Ectodermal cell (in vitro differentiated cells): ENCODE measurements at regions not wholly inside any gene's neighbourhood (a gene's known extent, or its start where the extent isn't known, plus 50 kb on each side); places are given as distances from the start of the nearest gene placed in this dataset.
"Not testable (repeated sequence)": the region's sequence is repeated elsewhere in the genome, so short reads cannot be mapped to it uniquely, and the experiment has no call there.

ENCODE experiments used
- H3K27ac ChIP-seq: 2 replicates; pipeline ENCODE4 v1.7.0; 2013; ENCODE audit warnings: mild to moderate bottlenecking, low read depth, low read length; ENCODE audit not compliant: insufficient read depth, poor library complexity, severe bottlenecking
- H3K27me3 ChIP-seq: 2 replicates; pipeline ENCODE4 v1.7.0; 2013; ENCODE audit warnings: mild to moderate bottlenecking, low read length; ENCODE audit not compliant: insufficient read depth, control insufficient read depth, poor library complexity, severe bottlenecking
- H3K36me3 ChIP-seq: one replicate; pipeline ENCODE4 v1.7.0; 2013; ENCODE audit warnings: low read length; ENCODE audit not compliant: control insufficient read depth, insufficient read depth
- H3K4me1 ChIP-seq: one replicate; pipeline ENCODE4 v1.7.0; 2013; ENCODE audit warnings: low read length; ENCODE audit not compliant: control insufficient read depth, insufficient read depth
- H3K4me3 ChIP-seq: 2 replicates; pipeline ENCODE4 v1.7.0; 2013; ENCODE audit warnings: low read depth, low read length, control low read depth; ENCODE audit not compliant: insufficient read depth
- H3K9me3 ChIP-seq: 2 replicates; pipeline ENCODE4 v1.7.0; 2013; ENCODE audit warnings: mild to moderate bottlenecking, low read length, moderate library complexity; ENCODE audit not compliant: control insufficient read depth
- WGBS, 2 experiments: methylation state at CpG; one replicate each; pipeline ENCODE4 v1.1.7; 2013; ENCODE audit warnings: missing lambda C conversion rate in 2 of 2; 5-methylcytosine and 5-hydroxymethylcytosine counted together

- H3K4me1 ChIP-seq, H3K36me3 ChIP-seq, H3K27ac ChIP-seq, H3K9me3 ChIP-seq, H3K4me3 ChIP-seq, H3K27me3 ChIP-seq: not testable (repeated sequence)
- WGBS, 2 experiments = 83 to 100% methylated on average over 1 to 3 of the region's 3 CpGs
Observed at GRCh38 chr3:70675810-70676209, 363.4 kb upstream of the MDFIC2 start.

- Histone ChIP-seq H3K27me3 (no peaks in the 10 kb centered on the region), H3K4me1 (no peaks in the 10 kb centered on the region), H3K36me3 (no peaks in the 10 kb centered on the region), H3K4me3 (no peak overlapping the region), H3K27ac (no peak overlapping the region), H3K9me3 (no peaks in the 10 kb centered on the region)
- 92 to 93% methylated on average over 10 of the region's 11 CpGs for WGBS, 2 experiments
Observed at GRCh38 chr3:70658513-70659310, 346.3 kb upstream of the MDFIC2 start.

GRCh38 chr3:70657454-70657853, 345.0 kb upstream of the MDFIC2 start:
- Histone ChIP-seq H3K36me3 (no peaks in the 10 kb centered on the region), H3K9me3 (no peaks in the 10 kb centered on the region), H3K27me3 (no peaks in the 10 kb centered on the region), H3K27ac (no peak overlapping the region), H3K4me1 (no peaks in the 10 kb centered on the region), H3K4me3 (no peak overlapping the region)
- WGBS, 2 experiments = 90 to 95% methylated on average over 2 of the region's 2 CpGs

GRCh38 chr3:70647823-70648222, 335.4 kb upstream of the MDFIC2 start:
- no peak overlapping the region for H3K4me3 ChIP-seq
- H3K36me3 ChIP-seq = no peaks in the 10 kb centered on the region
- H3K9me3 ChIP-seq = no peaks in the 10 kb centered on the region
- H3K4me1 ChIP-seq = no peaks in the 10 kb centered on the region
- H3K27me3 ChIP-seq = no peaks in the 10 kb centered on the region
- no peak overlapping the region for H3K27ac ChIP-seq
- 92 to 100% methylated on average over 2 of the region's 2 CpGs for WGBS, 2 experiments

DNA sequence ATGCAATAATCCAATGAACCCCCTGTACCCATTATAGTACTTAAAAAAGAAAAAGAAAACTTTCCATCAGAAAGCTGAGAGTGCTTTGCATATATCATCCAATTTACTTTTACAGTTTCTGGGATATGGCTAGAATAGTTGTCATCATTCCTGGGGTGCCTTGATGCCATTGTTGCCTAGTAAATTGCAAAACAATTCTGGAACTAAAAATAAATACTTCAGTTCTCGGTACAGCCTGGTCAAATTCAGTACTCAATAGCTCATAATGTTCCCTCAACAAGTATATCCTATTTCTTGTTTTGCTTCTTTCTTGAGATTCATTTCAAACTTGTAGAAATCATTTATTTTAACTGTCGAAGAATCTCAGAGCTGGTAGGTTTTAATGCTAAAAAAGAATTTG, 334.7 kb upstream of the MDFIC2 start:
- WGBS, 2 experiments = 97 to 98% methylated on average over 2 of the region's 2 CpGs

DNA sequence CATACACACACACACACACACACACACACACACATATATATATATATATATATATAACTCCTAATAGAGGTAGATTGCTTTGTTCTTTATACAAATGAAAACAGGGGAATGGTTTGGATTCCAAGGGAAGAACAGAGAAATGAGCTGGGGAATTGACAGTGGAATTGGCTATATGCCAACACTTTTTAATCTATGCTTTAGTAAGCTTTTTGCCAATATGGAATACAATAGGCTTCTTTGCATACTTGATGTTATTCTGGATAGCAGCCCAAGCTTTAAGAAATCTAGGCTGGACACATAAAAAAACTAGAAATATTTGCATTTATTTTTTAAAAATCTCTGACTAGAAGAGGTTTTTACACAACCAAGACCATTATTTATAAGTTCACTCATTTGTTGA, 334.2 kb upstream of the MDFIC2 start:
- Histone ChIP-seq H3K36me3 (no peaks in the 10 kb centered on the region), H3K4me3 (no peak overlapping the region), H3K27me3 (no peaks in the 10 kb centered on the region), H3K27ac (no peak overlapping the region), H3K4me1 (no peaks in the 10 kb centered on the region), H3K9me3 (no peaks in the 10 kb centered on the region)

More for the DNA sequence above, 334.7 kb upstream of the MDFIC2 start:
- H3K4me1 ChIP-seq = no peaks in the 10 kb centered on the region
- H3K4me3 ChIP-seq = no peak overlapping the region
- no peaks in the 10 kb centered on the region for H3K36me3 ChIP-seq
- no peaks in the 10 kb centered on the region for H3K9me3 ChIP-seq
- H3K27me3 ChIP-seq = no peaks in the 10 kb centered on the region
- no peak overlapping the region for H3K27ac ChIP-seq

DNA sequence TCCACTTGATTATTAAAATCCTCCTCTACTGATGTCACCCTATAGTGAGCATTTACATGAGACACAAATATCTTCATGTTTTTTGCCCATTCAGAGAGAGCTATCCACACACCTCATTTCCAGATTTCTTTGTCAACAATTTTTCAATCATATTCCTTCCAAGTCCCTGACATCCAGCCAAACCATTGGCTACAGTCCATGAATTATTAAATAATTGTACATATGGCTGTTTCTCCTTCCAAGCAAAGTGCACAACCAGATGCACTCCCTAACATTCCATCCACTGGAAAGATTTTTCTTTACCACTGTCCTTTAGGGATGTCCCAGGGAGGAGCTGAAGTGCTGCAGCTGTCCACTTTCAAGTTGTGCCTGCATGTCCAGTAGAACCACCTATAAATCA, 328.0 kb upstream of the MDFIC2 start:
- H3K27ac ChIP-seq = no peak overlapping the region
- no peaks in the 10 kb centered on the region for H3K36me3 ChIP-seq
- H3K9me3 ChIP-seq = no peaks in the 10 kb centered on the region
- H3K27me3 ChIP-seq = no peaks in the 10 kb centered on the region
- H3K4me1 ChIP-seq = no peaks in the 10 kb centered on the region
- H3K4me3 ChIP-seq = no peak overlapping the region

GRCh38 chr3:70635301-70635700, 322.9 kb upstream of the MDFIC2 start:
- no peak overlapping the region for H3K4me3 ChIP-seq
- WGBS, 2 experiments = 72 to 85% methylated on average over 2 of the region's 2 CpGs
- H3K27ac ChIP-seq = no peak overlapping the region
- H3K27me3 ChIP-seq = no peaks in the 10 kb centered on the region
- H3K4me1 ChIP-seq = no peaks in the 10 kb centered on the region
- no peaks in the 10 kb centered on the region for H3K36me3 ChIP-seq
- no peaks in the 10 kb centered on the region for H3K9me3 ChIP-seq

GRCh38 chr3:70631716-70632307, 319.4 kb upstream of the MDFIC2 start:
- H3K27me3 ChIP-seq = no peaks in the 10 kb centered on the region
- no peaks in the 10 kb centered on the region for H3K36me3 ChIP-seq
- no peak overlapping the region for H3K4me3 ChIP-seq
- H3K27ac ChIP-seq = no peak overlapping the region
- WGBS, 2 experiments = 46% methylated on average over 3 of the region's 4 CpGs
- no peaks in the 10 kb centered on the region for H3K4me1 ChIP-seq
- H3K9me3 ChIP-seq = no peaks in the 10 kb centered on the region

DNA sequence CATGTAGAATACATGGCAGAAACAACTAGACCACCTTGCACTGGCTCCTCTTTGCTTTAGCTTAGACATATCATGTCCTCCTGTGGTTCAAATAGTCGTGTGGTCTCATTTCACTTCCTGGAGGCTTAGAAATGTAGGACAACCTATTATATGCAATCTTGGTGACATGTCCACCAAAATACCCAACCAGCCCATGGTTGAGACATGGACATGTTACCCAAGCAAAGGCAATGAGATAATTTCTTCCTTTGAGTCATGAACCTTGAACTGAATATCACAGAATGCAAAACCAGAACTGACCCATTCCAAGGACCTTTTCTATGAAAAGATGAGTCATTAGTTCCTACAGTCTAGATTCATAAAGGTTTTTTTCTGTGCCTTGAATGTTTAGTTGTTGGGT, 309.0 kb upstream of the MDFIC2 start:
- H3K27ac ChIP-seq = no peak overlapping the region
- no peak overlapping the region for H3K4me3 ChIP-seq
- no peaks in the 10 kb centered on the region for H3K36me3 ChIP-seq
- no peaks in the 10 kb centered on the region for H3K4me1 ChIP-seq
- no peaks in the 10 kb centered on the region for H3K27me3 ChIP-seq
- no peaks in the 10 kb centered on the region for H3K9me3 ChIP-seq
- WGBS, 2 experiments = 85 to 100% methylated on average over 1 of the region's 1 CpG
